RWPE1 (cell line): ENCODE measurements at regions not wholly inside any gene's neighbourhood (a gene's known extent, or its start where the extent isn't known, plus 50 kb on each side); places are given as distances from the start of the nearest gene placed in this dataset.

Source experiments
- CTCF ChIA-PET: fragments of 350-600 bp; sonication (Branson Sonifier 250); formaldehyde crosslinking; extraction: SDS; loops from one replicate; lab custom pipeline; 2021; lab: Yijun Ruan, JAX
- POLR2A ChIA-PET: fragments of 400-600 bp; formaldehyde crosslinking; extraction: SDS; loops from one replicate; lab custom pipeline; 2020; ENCODE audit warnings: antibody characterized with exemption; ENCODE audit not compliant: low non-redundant PET; lab: Yijun Ruan, JAX
- DNase-seq: peaks from one replicate; pipeline ENCODE4 v3.0.0; 2012; ENCODE audit warnings: low spot score
- H3K27ac ChIP-seq: fragments of 450-650 bp; 2 replicates; pipeline ENCODE4 v1.5.1; 2017
- CTCF ChIP-seq: fragments of 450-650 bp; conservative IDR thresholded peaks from 2 replicates; pipeline ENCODE4 v1.5.1; 2017; ENCODE audit warnings: low read depth, mild to moderate bottlenecking

GRCh38 chr22:49161002-49161850, 666.4 kb downstream of the BRD1 start:
- H3K27ac ChIP-seq, result no peak overlapping the region
- no peak for TF ChIP-seq CTCF
- DNase-seq, result no peak
- POLR2A ChIA-PET, result no interaction called here
- CTCF ChIA-PET, result no interaction called here

- no peak overlapping the region for H3K27ac ChIP-seq
Measured at GRCh38 chr22:49160261-49161001, 667.2 kb downstream of the BRD1 start.

GRCh38 chr22:49159711-49160110, 668.0 kb downstream of the BRD1 start:
- no peak for DNase-seq
- ChIA-PET CTCF (no interaction called here), POLR2A (no interaction called here)
- no peak overlapping the region for H3K27ac ChIP-seq
- TF ChIP-seq CTCF, result no peak

More at GRCh38 chr22:49160261-49161001, 667.2 kb downstream of the BRD1 start:
- ChIA-PET POLR2A (no interaction called here), CTCF (no interaction called here)
- no peak for TF ChIP-seq CTCF
- DNase-seq, result no peak

- CTCF ChIA-PET, result no interaction called here
- POLR2A ChIA-PET, result no interaction called here
- TF ChIP-seq CTCF, result no peak
- no peak overlapping the region for H3K27ac ChIP-seq
- DNase-seq, result no peak
Measured at GRCh38 chr22:49158741-49159564, 668.7 kb downstream of the BRD1 start.

GRCh38 chr22:49157529-49158339, 669.9 kb downstream of the BRD1 start:
- H3K27ac ChIP-seq, result no peak overlapping the region
- no peak for DNase-seq
- ChIA-PET CTCF (no interaction called here), POLR2A (no interaction called here)
- TF ChIP-seq CTCF, result no peak
